HG02981 (cell line): ENCODE measurements at regions not wholly inside any gene's neighbourhood (a gene's known extent, or its start where the extent isn't known, plus 50 kb on each side); places are given as distances from the start of the nearest gene placed in this dataset.

Source experiments
- ATAC-seq: cut with Tn5 transposase; IDR thresholded peaks from one replicate; pipeline ENCODE4 v1.9.1; 2021; ENCODE audit warnings: mild to moderate bottlenecking, moderate library complexity; ENCODE audit not compliant: unreplicated experiment

DNA sequence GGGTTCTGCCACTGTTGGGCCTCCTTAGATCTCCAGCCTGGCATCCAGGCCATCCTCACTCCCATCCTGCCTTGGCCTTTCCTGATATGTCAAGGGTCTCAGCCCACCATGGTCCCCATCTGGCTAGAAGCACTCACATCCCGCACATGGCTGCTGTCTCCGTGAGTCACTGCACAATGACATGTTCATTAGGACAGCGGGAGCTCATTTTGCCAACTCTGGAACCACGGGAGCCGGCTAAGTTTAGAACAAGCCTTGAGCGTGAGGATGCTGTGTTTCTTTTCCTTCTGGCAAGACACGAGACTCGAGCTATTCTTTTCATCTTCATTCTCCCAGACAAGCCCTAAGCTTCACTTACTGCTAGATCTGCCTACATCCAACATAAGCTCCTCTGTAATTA lies 65.7 kb upstream of the KSR1 start:
- no peak for ATAC-seq

- no peak for ATAC-seq
These were observed 64.8 kb upstream of the KSR1 start for GRCh38 chr17:27391427-27391826.

DNA sequence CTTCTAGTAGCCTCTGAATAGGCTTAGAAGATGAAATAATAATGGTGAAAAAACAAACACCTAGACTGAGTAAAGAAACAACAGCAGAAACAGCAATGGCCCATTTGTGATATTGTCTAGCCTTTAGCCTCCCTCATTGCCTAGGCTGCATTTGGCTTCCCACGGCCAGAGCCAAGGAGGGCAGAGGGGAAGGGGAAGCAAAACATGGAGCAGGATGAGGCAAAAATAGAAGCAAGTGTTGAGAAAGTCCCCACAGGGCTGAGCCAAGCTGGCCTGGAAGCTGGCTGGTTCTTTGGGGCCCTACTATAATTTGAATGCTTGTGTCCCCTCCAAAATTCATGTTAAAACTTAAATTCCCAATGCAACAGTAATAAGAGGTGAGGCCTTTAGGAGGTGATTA lies 60.2 kb upstream of the KSR1 start:
- ATAC-seq: no peak

GRCh38 chr17:27396941-27397340 lies 59.3 kb upstream of the KSR1 start:
- no peak for ATAC-seq

GRCh38 chr17:27398691-27399090 lies 57.6 kb upstream of the KSR1 start:
- ATAC-seq: no peak

- ATAC-seq: no peak
These were observed 55.3 kb upstream of the KSR1 start for GRCh38 chr17:27400991-27401390.

DNA sequence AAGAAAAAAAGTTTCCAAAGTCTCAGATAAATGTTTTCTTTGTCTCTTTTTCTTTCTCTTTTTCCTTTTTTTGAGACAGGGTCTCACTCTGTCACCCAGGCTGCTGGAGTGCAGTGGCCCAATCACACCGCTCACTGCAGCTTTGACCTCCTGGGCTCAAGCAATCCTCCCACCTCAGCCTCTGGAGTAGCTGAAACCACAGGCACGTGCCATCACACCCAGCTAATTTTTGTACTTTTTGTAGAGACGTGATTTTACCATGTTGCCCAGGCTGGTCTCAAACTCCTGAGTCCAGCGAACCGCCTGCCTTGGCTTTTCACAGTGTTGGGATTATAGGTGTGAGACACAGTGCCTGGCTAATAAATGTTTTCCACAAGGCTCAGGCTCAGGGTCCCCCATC lies 53.3 kb upstream of the KSR1 start:
- no peak for ATAC-seq

DNA sequence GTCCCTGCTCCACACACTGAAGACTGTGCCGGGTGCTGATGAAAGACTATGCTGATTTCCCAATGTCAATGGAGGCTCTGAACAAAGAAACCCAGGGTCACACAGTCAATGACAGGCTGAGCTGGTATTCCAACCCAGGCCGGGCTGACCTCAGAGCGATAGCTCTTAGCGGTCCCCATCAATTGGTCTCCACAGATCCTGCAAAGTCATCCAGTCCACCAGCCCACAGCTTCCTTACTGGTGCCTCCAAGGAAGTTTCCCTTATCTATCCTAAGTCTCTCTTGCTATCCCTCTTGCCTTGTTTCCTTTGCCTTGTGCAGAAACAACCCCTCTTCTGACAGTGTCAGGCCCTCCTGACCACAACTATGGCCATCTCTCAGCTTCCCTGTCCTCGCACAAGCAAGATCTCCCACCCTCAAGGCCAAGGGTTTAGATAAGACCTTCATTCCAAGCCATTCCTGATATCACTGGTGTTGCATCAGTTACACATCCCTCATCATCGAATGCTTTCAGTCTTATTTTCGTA lies 52.7 kb upstream of the KSR1 start:
- no peak for ATAC-seq

- no peak for ATAC-seq
These were observed 51.6 kb upstream of the KSR1 start for GRCh38 chr17:27404676-27405075.
